Neuron (in vitro differentiated cells): ENCODE measurements at regions not wholly inside any gene's neighbourhood (a gene's known extent, or its start where the extent isn't known, plus 50 kb on each side); places are given as distances from the start of the nearest gene placed in this dataset.

ENCODE experiments used
- H2AFZ ChIP-seq: one replicate; pipeline ENCODE4 v1.6.1; 2013; ENCODE audit warnings: low read depth, mild to moderate bottlenecking, inconsistent platforms, low read length, moderate library complexity
- H3K27me3 ChIP-seq: one replicate; pipeline ENCODE4 v1.6.1; 2013; ENCODE audit warnings: low read length; ENCODE audit not compliant: insufficient read depth
- H3K36me3 ChIP-seq: one replicate; pipeline ENCODE4 v1.6.1; 2013; ENCODE audit warnings: low read length; ENCODE audit not compliant: insufficient read depth
- H3K4me1 ChIP-seq: one replicate; pipeline ENCODE4 v1.6.1; 2013; ENCODE audit warnings: low read length; ENCODE audit not compliant: insufficient read depth
- H3K4me3 ChIP-seq: 2 replicates; pipeline ENCODE4 v1.5.1; 2013; ENCODE audit warnings: mild to moderate bottlenecking, low read length, moderate library complexity
- H3K9me3 ChIP-seq: one replicate; pipeline ENCODE4 v1.6.1; 2013; ENCODE audit warnings: low read length

- Histone ChIP-seq H3K36me3 (no peaks in the 10 kb centered on the region), H2AFZ (no peak overlapping the region), H3K4me3 (no peak overlapping the region), H3K9me3 (no peaks in the 10 kb centered on the region), H3K27me3 (no peaks in the 10 kb centered on the region), H3K4me1 (no peaks in the 10 kb centered on the region)
These were observed 109.4 kb downstream of the GYPC start for GRCh38 chr2:126765395-126765794.

- no peaks in the 10 kb centered on the region for H3K9me3 ChIP-seq
- no peaks in the 10 kb centered on the region for H3K27me3 ChIP-seq
- no peaks in the 10 kb centered on the region for H3K36me3 ChIP-seq
- no peaks in the 10 kb centered on the region for H3K4me1 ChIP-seq
- no peak overlapping the region for H2AFZ ChIP-seq
- no peak overlapping the region for H3K4me3 ChIP-seq
These were observed 110.5 kb downstream of the GYPC start for GRCh38 chr2:126766295-126766968.

- H3K27me3 ChIP-seq: no peaks in the 10 kb centered on the region
- no peak overlapping the region for H2AFZ ChIP-seq
- H3K4me1 ChIP-seq: no peaks in the 10 kb centered on the region
- H3K9me3 ChIP-seq: no peaks in the 10 kb centered on the region
- H3K4me3 ChIP-seq: no peak overlapping the region
- no peaks in the 10 kb centered on the region for H3K36me3 ChIP-seq
These were observed 111.0 kb downstream of the GYPC start for GRCh38 chr2:126766969-126767296.

- Histone ChIP-seq H3K4me3 (no peak overlapping the region), H3K27me3 (no peaks in the 10 kb centered on the region), H2AFZ (no peak overlapping the region), H3K9me3 (no peaks in the 10 kb centered on the region), H3K36me3 (no peaks in the 10 kb centered on the region), H3K4me1 (no peaks in the 10 kb centered on the region)
These were observed 113.2 kb downstream of the GYPC start for GRCh38 chr2:126769118-126769517.

GRCh38 chr2:126770466-126770865, 114.5 kb downstream of the GYPC start:
- H3K27me3 ChIP-seq: no peaks in the 10 kb centered on the region
- no peaks in the 10 kb centered on the region for H3K9me3 ChIP-seq
- no peaks in the 10 kb centered on the region for H3K36me3 ChIP-seq
- H3K4me3 ChIP-seq: no peak overlapping the region
- H2AFZ ChIP-seq: no peak overlapping the region
- no peaks in the 10 kb centered on the region for H3K4me1 ChIP-seq

- no peak overlapping the region for H2AFZ ChIP-seq
- H3K4me3 ChIP-seq: no peak overlapping the region
- H3K27me3 ChIP-seq: no peaks in the 10 kb centered on the region
These were observed 115.1 kb downstream of the GYPC start for GRCh38 chr2:126771094-126771493.

GRCh38 chr2:126771501-126772195, 115.7 kb downstream of the GYPC start:
- Histone ChIP-seq H3K36me3 (no peaks in the 10 kb centered on the region), H3K4me3 (no peak overlapping the region), H3K27me3 (no peaks in the 10 kb centered on the region), H3K9me3 (no peaks in the 10 kb centered on the region), H2AFZ (no peak overlapping the region), H3K4me1 (peaks cover under 1% of the 10 kb centered on the region)

More at GRCh38 chr2:126771094-126771493, 115.1 kb downstream of the GYPC start:
- Histone ChIP-seq H3K4me1 (no peaks in the 10 kb centered on the region), H3K36me3 (no peaks in the 10 kb centered on the region), H3K9me3 (no peaks in the 10 kb centered on the region)

GRCh38 chr2:126774290-126774689, 118.3 kb downstream of the GYPC start:
- Histone ChIP-seq H2AFZ (no peak overlapping the region), H3K4me1 (peaks cover 7% of the 10 kb centered on the region), H3K4me3 (no peak overlapping the region), H3K27me3 (no peaks in the 10 kb centered on the region), H3K36me3 (no peaks in the 10 kb centered on the region), H3K9me3 (no peaks in the 10 kb centered on the region)

- peaks cover 7% of the 10 kb centered on the region for H3K4me1 ChIP-seq
- H3K27me3 ChIP-seq: no peaks in the 10 kb centered on the region
- H3K9me3 ChIP-seq: no peaks in the 10 kb centered on the region
- H2AFZ ChIP-seq: no peak overlapping the region
- no peaks in the 10 kb centered on the region for H3K36me3 ChIP-seq
- no peak overlapping the region for H3K4me3 ChIP-seq
These were observed 118.8 kb downstream of the GYPC start for GRCh38 chr2:126774761-126775160.

GRCh38 chr2:126775300-126775985, 119.5 kb downstream of the GYPC start:
- Histone ChIP-seq H3K4me3 (no peak overlapping the region), H3K27me3 (no peaks in the 10 kb centered on the region), H3K9me3 (no peaks in the 10 kb centered on the region), H2AFZ (no peak overlapping the region), H3K36me3 (no peaks in the 10 kb centered on the region), H3K4me1 (peaks cover 7% of the 10 kb centered on the region)

GRCh38 chr2:126776255-126776654, 120.3 kb downstream of the GYPC start:
- Histone ChIP-seq H3K4me1 (peaks cover 7% of the 10 kb centered on the region), H3K9me3 (no peaks in the 10 kb centered on the region), H3K36me3 (no peaks in the 10 kb centered on the region), H3K4me3 (no peak overlapping the region), H3K27me3 (peaks cover 3% of the 10 kb centered on the region), H2AFZ (no peak overlapping the region)

GRCh38 chr2:126776692-126777619, 121.0 kb downstream of the GYPC start:
- peak overlapping the region; percentile 80 for H2AFZ ChIP-seq
- no peaks in the 10 kb centered on the region for H3K9me3 ChIP-seq
- H3K4me3 ChIP-seq: peak overlapping the region; percentile 39
- H3K27me3 ChIP-seq: peaks cover 3% of the 10 kb centered on the region
- H3K4me1 ChIP-seq: peaks cover 7% of the 10 kb centered on the region
- no peaks in the 10 kb centered on the region for H3K36me3 ChIP-seq

- Histone ChIP-seq H3K4me3 (no peak overlapping the region), H3K4me1 (peaks cover 7% of the 10 kb centered on the region), H2AFZ (no peak overlapping the region), H3K27me3 (peaks cover 3% of the 10 kb centered on the region), H3K9me3 (no peaks in the 10 kb centered on the region), H3K36me3 (no peaks in the 10 kb centered on the region)
These were observed 121.1 kb upstream of the TEX51 start for GRCh38 chr2:126777620-126777978.
